ENCODE measurements at regions not wholly inside any gene's neighbourhood (a gene's known extent, or its start where the extent isn't known, plus 50 kb on each side); places are given as distances from the start of the nearest gene placed in this dataset.

GRCh38 chr5:4422247-4422646 lies 717.9 kb upstream of the ADAMTS16 start:
- no peak for TF ChIP-seq CTCF (IDR thresholded peaks at IDR 0.05)
- no peak for TF ChIP-seq POLR2AphosphoS5 (IDR thresholded peaks at IDR 0.05)

Measured in prostate gland (tissue), 2 donors.